Esophagus muscularis mucosa (tissue), 4 donors: ENCODE measurements at regions not wholly inside any gene's neighbourhood (a gene's known extent, or its start where the extent isn't known, plus 50 kb on each side); places are given as distances from the start of the nearest gene placed in this dataset.
"Not testable (repeated sequence)": the region's sequence is repeated elsewhere in the genome, so short reads cannot be mapped to it uniquely, and the experiment has no call there.

ENCODE experiments used
- DNase-seq: peaks from one replicate; pipeline ENCODE4 v3.0.0-alpha.2; 2017; ENCODE audit errors: extremely low spot score
- H3K27ac ChIP-seq, 4 donors: fragments of 200-600 bp; sonication (generic); replicated peaks in 1 of 4; 1 replicate in 3 of 4; 2 replicates in 1 of 4; pipeline ENCODE4 v1.5.1; 2016 to 2019; ENCODE audit warnings: mild to moderate bottlenecking in 1 of 4
- H3K27me3 ChIP-seq, 4 donors: fragments of 200-600 bp; sonication (generic); one replicate each; pipeline versions ENCODE4 v1.5.1 to v1.6.0; 2016 to 2019
- H3K36me3 ChIP-seq, 4 donors: fragments of 200-600 bp; sonication (generic); one replicate each; pipeline ENCODE4 v1.5.1; 2016 to 2019
- H3K4me1 ChIP-seq, 4 donors: fragments of 200-600 bp; sonication (generic); one replicate each; pipeline ENCODE4 v1.5.1; 2016 to 2019
- H3K4me3 ChIP-seq, 4 donors: fragments of 200-600 bp; sonication (generic); 1 replicate in 2 of 4; 2 replicates in 2 of 4; pipeline ENCODE4 v1.5.1; 2016 to 2019; ENCODE audit warnings: mild to moderate bottlenecking in 4 of 4, moderate library complexity in 1 of 4
- H3K9me3 ChIP-seq, 4 donors: fragments of 200-600 bp; sonication (generic); 1 replicate in 3 of 4; 2 replicates in 1 of 4; pipeline ENCODE4 v1.5.1; 2016 to 2019
- EP300 ChIP-seq: sonication (generic); formaldehyde crosslinking; IDR thresholded peaks from one replicate; pipeline ENCODE4 v1.6.1; 2017; ENCODE audit warnings: antibody characterized with exemption
- POLR2A ChIP-seq: fragments of 450-650 bp; IDR thresholded peaks from one replicate; pipeline ENCODE4 v1.6.1; 2017; ENCODE audit warnings: antibody characterized with exemption, moderate library complexity, mild to moderate bottlenecking, low read depth
- POLR2AphosphoS5 ChIP-seq, 2 donors: sonication (generic); formaldehyde crosslinking; IDR thresholded peaks; one replicate each; pipeline ENCODE4 v1.6.1; 2017; ENCODE audit warnings: antibody characterized with exemption in 2 of 2
- WGBS: methylation state at CpG from one replicate; pipeline ENCODE4 v1.1.5; 2018; 5-methylcytosine and 5-hydroxymethylcytosine counted together
- intact Hi-C: fragments of 100-400 bp; cut with DNase I; formaldehyde crosslinking; loops from one replicate; pipeline ENCODE4 v1.15.1; 2023
- TF ChIP-seq, protein P1 (sequence below), 3 experiments: fragments of 200-600 bp in 2 of 3; fragments of 450-650 bp in 1 of 3; sonication (generic) in 2 of 3; IDR thresholded peaks; one replicate each; pipeline ENCODE4 v1.5.1; 2017 to 2019; ENCODE audit warnings: antibody characterized with exemption in 3 of 3, mild to moderate bottlenecking in 2 of 3, moderate library complexity in 1 of 3

DNA sequence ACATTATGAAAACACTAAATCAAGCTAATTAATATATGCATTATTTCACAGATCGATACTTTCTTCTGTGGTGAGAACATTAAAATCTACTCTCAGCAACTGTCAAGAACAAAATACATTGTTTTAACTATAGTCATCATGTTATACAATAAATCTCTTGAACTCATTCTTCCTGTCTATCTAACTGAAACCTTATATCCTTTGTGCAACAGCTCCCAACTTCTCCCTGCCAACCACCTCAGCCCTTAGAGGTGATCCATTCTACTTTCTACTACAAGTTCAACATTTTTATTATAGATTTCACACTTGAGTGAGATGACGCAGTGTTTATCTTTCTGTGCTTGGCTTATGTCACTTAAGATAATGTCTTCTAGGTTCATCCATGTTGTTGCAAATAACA, 535.2 kb upstream of the CRIM1 start:
- DNase-seq: no peak
- Histone ChIP-seq H3K4me1 (no peaks in the 10 kb centered on the region), H3K4me3 (no peak overlapping the region), H3K27ac (no peak overlapping the region), H3K36me3 (no peaks in the 10 kb centered on the region), H3K9me3 (no peaks in the 10 kb centered on the region), H3K27me3 (no peaks in the 10 kb centered on the region)
- TF ChIP-seq POLR2A: no peak
- TF ChIP-seq, protein P1, sequence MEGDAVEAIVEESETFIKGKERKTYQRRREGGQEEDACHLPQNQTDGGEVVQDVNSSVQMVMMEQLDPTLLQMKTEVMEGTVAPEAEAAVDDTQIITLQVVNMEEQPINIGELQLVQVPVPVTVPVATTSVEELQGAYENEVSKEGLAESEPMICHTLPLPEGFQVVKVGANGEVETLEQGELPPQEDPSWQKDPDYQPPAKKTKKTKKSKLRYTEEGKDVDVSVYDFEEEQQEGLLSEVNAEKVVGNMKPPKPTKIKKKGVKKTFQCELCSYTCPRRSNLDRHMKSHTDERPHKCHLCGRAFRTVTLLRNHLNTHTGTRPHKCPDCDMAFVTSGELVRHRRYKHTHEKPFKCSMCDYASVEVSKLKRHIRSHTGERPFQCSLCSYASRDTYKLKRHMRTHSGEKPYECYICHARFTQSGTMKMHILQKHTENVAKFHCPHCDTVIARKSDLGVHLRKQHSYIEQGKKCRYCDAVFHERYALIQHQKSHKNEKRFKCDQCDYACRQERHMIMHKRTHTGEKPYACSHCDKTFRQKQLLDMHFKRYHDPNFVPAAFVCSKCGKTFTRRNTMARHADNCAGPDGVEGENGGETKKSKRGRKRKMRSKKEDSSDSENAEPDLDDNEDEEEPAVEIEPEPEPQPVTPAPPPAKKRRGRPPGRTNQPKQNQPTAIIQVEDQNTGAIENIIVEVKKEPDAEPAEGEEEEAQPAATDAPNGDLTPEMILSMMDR (IDR thresholded peaks at IDR 0.05): no peak
- TF ChIP-seq EP300: no peak
- no peak for TF ChIP-seq POLR2AphosphoS5 (IDR thresholded peaks at IDR 0.05)
- 71% methylated on average over 2 of the region's 2 CpGs for WGBS
- intact Hi-C loops: no loop called here

DNA sequence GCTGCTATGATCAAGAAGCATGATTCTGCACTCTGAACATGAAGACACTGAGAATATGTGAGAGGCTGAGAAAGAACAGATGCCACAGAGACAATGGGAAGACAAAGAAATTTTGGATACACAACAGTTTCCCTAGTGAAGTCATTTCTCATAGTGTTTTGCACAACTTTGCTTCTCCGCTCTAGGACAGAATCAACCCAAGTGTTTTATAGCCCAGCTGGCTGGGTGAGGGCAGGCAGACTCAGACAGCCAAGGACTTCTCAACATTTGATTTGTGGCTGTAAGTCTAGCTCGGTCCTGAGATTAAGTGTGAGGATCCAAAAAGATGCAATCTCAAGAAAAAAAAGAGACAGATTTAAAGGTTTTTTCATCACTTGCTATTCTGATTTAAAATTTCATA, 536.5 kb upstream of the CRIM1 start:
- no peaks in the 10 kb centered on the region for H3K36me3 ChIP-seq
- H3K4me1 ChIP-seq: no peaks in the 10 kb centered on the region
- DNase-seq: no peak
- 43% methylated on average over 2 of the region's 2 CpGs for WGBS
- no peak for TF ChIP-seq POLR2AphosphoS5 (IDR thresholded peaks at IDR 0.05)
- TF ChIP-seq EP300: no peak
- intact Hi-C loops: no loop called here
- no peaks in the 10 kb centered on the region for H3K9me3 ChIP-seq
- H3K4me3 ChIP-seq: no peak overlapping the region
- H3K27me3 ChIP-seq: no peaks in the 10 kb centered on the region
- no peak overlapping the region for H3K27ac ChIP-seq

DNA sequence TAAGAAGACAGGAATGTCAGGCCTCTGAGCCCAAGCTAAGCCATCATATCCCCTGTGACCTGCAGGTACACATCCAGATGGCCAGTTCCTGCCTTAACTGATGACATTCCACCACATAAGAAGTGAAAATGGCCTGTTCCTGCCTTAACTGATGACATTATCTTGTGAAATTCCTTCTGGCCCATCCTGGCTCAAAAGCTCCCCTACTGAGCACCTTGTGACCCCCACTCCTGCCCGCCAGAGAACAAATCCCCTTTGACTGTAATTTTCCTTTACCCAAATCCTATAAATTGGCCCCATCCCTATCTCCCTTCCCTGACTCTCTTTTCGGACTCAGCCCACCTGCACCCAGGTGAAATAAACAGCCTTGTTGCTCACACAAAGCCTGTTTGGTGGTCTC, 537.2 kb upstream of the CRIM1 start:
- 82% methylated on average over 2 of the region's 2 CpGs for WGBS
- H3K9me3 ChIP-seq: not testable (repeated sequence)

DNA sequence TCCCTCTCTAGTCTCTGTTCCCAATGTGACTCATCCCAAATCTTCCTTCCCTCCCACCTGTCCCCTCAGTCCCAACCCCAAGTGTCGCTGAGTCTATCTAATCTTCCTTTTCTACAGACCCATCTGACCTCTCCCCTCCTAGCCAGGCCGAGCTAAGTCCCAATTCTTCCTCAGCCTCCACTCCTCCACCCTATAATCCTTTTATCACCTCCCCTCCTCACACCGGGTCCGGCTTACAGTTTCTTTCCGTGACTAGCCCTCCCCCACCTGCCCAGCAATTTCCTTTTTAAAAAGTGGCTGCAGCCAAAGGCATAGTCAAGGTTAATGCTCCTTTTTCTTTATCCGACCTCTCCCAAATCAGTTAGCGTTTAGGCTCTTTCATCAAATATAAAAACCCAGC, 541.0 kb upstream of the CRIM1 start:
- H3K27me3 ChIP-seq, intact Hi-C loops, H3K27ac ChIP-seq, DNase-seq, H3K36me3 ChIP-seq, H3K4me3 ChIP-seq, H3K4me1 ChIP-seq, H3K9me3 ChIP-seq: not testable (repeated sequence)
- 84% methylated on average over 7 of the region's 7 CpGs for WGBS

More for the DNA sequence above, 537.2 kb upstream of the CRIM1 start:
- H3K36me3 ChIP-seq, intact Hi-C loops, H3K27me3 ChIP-seq, H3K27ac ChIP-seq, H3K4me1 ChIP-seq, H3K4me3 ChIP-seq, DNase-seq: not testable (repeated sequence)

DNA sequence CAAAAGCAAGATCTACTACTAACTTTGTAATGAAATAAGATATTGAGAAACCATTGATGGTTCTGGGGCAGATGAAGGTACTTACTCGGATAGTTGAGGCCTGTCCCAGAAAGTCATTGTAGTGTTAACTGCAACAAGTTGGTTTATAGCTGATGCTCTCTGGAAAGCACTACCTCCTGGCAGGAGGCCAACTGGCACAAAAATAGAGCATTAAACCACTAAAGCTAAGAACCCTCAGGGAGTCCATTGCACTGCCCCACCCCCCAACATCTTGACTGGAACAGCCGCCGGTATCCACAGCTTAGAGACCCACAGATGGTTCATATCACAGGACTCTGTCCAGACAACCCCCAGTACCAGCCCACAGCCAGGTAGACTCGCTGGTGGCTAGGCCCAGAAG, 552.5 kb upstream of the CRIM1 start:
- TF ChIP-seq POLR2AphosphoS5 (IDR thresholded peaks at IDR 0.05) (no peak), EP300 (no peak), POLR2A (no peak)
- TF ChIP-seq, protein P1 (IDR thresholded peaks at IDR 0.05): no peak
- Histone ChIP-seq H3K9me3 (peaks cover 0 to 5% (median 0%) of the 10 kb centered on the region in 4 donors), H3K4me1 (no peaks in the 10 kb centered on the region), H3K27me3 (no peaks in the 10 kb centered on the region), H3K4me3 (no peak overlapping the region), H3K27ac (no peak overlapping the region), H3K36me3 (no peaks in the 10 kb centered on the region)
- no peak for DNase-seq
- intact Hi-C loops: no loop called here
- WGBS: 74% methylated on average over 4 of the region's 4 CpGs

DNA sequence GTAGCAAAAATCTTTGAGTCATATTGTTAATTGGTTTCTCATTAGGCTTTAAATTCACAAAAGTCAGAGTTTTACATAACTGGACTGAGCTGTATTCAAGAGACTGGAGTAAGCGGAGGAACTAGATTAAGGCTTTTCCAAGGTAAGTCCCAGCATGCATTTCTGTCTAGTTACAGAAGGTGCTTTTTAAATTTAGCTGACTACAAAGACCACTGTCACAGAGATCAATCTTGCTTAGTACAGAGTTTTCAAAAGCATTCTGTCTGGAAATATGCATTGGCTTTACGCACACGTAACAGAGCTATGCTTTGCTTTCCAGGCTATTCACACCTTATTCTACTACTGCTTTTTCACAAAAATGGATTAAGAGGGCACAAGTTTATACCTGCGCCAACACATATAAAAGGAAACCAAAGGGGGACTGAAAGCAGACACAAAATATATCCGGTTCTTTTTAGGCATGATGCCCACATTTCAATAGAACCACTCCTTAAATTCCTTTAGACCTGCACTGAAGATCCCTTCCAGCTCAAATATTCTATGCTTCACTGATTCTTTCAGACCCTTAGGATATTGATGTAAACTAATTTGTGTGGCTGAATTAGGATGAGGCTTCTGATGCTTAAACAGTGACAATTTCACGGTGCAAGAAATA, 560.7 kb upstream of the CRIM1 start:
- Histone ChIP-seq H3K27ac (no peak overlapping the region), H3K36me3 (no peaks in the 10 kb centered on the region), H3K9me3 (no peaks in the 10 kb centered on the region), H3K27me3 (no peaks in the 10 kb centered on the region), H3K4me1 (no peaks in the 10 kb centered on the region), H3K4me3 (no peak overlapping the region)
- no peak for TF ChIP-seq EP300
- 89% methylated on average over 6 of the region's 6 CpGs for WGBS
- intact Hi-C loops: no loop called here
- DNase-seq: no peak

DNA sequence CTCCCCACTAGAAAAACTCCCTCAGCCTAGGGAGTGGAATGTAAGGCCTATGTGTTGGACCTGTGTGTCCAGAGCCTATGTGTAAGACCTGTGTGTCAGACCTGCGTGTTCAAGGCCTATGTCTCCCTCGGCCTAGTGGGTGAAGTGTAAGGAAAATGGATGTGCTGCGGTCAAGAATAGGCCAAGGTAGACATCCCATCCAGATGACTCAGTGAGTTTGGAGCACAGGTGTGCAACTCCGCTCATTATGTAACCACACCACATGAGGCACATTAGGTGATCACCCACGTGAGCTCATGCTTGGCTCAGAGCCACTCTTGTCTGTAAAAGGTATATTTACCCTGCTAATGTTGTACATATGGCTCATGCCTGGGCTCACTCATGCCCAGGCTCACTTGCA, 565.3 kb upstream of the CRIM1 start:
- no peak for DNase-seq
- no peaks in the 10 kb centered on the region for H3K9me3 ChIP-seq
- no peaks in the 10 kb centered on the region for H3K36me3 ChIP-seq
- H3K4me1 ChIP-seq: no peaks in the 10 kb centered on the region
- no peak overlapping the region for H3K4me3 ChIP-seq
- H3K27me3 ChIP-seq: no peaks in the 10 kb centered on the region
- WGBS: 88% methylated on average over 4 of the region's 5 CpGs
- TF ChIP-seq, protein P1 (IDR thresholded peaks at IDR 0.05): no peak
- TF ChIP-seq POLR2AphosphoS5 (IDR thresholded peaks at IDR 0.05) (no peak), EP300 (no peak), POLR2A (no peak)
- H3K27ac ChIP-seq: no peak overlapping the region
- intact Hi-C loops: no loop called here
